Activated CD8-positive, alpha-beta memory T cell treated with anti-CD3 and anti-CD28 coated beads, Interleukin-2, amount 50 U/mL, for 4 hours (primary cell): ENCODE measurements at regions not wholly inside any gene's neighbourhood (a gene's known extent, or its start where the extent isn't known, plus 50 kb on each side); places are given as distances from the start of the nearest gene placed in this dataset.

Experiments
- DNase-seq: peaks from one replicate; pipeline ENCODE4 v3.0.0-alpha.2; 2020

- DNase-seq = no peak
Measured at GRCh38 chr6:119568580-119568979, 219.0 kb upstream of the MAN1A1 start.

GRCh38 chr6:119566546-119567260, 217.1 kb upstream of the MAN1A1 start:
- no peak for DNase-seq

- no peak for DNase-seq
Measured at GRCh38 chr6:119565893-119566292, 216.3 kb upstream of the MAN1A1 start.

- no peak for DNase-seq
Measured at GRCh38 chr6:119562168-119562567, 212.6 kb upstream of the MAN1A1 start.

- no peak for DNase-seq
Measured at GRCh38 chr6:119559586-119559985, 210.0 kb upstream of the MAN1A1 start.

GRCh38 chr6:119557239-119557638, 207.7 kb upstream of the MAN1A1 start:
- no peak for DNase-seq

- no peak for DNase-seq
Measured at GRCh38 chr6:119552021-119552420, 202.5 kb upstream of the MAN1A1 start.

- DNase-seq = no peak
Measured at GRCh38 chr6:119547024-119547423, 197.5 kb upstream of the MAN1A1 start.

- no peak for DNase-seq
Measured at GRCh38 chr6:119545245-119545644, 195.7 kb upstream of the MAN1A1 start.

- no peak for DNase-seq
Measured at GRCh38 chr6:119544325-119545175, 195.0 kb upstream of the MAN1A1 start.

GRCh38 chr6:119543332-119543731, 193.8 kb upstream of the MAN1A1 start:
- DNase-seq = no peak

GRCh38 chr6:119542037-119542436, 192.5 kb upstream of the MAN1A1 start:
- no peak for DNase-seq

- no peak for DNase-seq
Measured at GRCh38 chr6:119541132-119541905, 191.8 kb upstream of the MAN1A1 start.

GRCh38 chr6:119540417-119540816, 190.9 kb upstream of the MAN1A1 start:
- DNase-seq = no peak

- no peak for DNase-seq
Measured at GRCh38 chr6:119539066-119539746, 189.6 kb upstream of the MAN1A1 start.

GRCh38 chr6:119536666-119537065, 187.1 kb upstream of the MAN1A1 start:
- DNase-seq = no peak

- no peak for DNase-seq
Measured at GRCh38 chr6:119535332-119535731, 185.8 kb upstream of the MAN1A1 start.

GRCh38 chr6:119533603-119534279, 184.2 kb upstream of the MAN1A1 start:
- no peak for DNase-seq

- DNase-seq = no peak
Measured at GRCh38 chr6:119527231-119527578, 177.6 kb upstream of the MAN1A1 start.

- DNase-seq = no peak
Measured at GRCh38 chr6:119526561-119527230, 177.1 kb upstream of the MAN1A1 start.

- DNase-seq = no peak
Measured at GRCh38 chr6:119524410-119524809, 174.8 kb upstream of the MAN1A1 start.

- DNase-seq = no peak
Measured at GRCh38 chr6:119523556-119523955, 174.0 kb upstream of the MAN1A1 start.
